K562 (cell line): ENCODE measurements at regions not wholly inside any gene's neighbourhood (a gene's known extent, or its start where the extent isn't known, plus 50 kb on each side); places are given as distances from the start of the nearest gene placed in this dataset.

ENCODE experiments used
- ATAC-seq: fragments of 200-7000 bp; cut with Tn5 transposase; 3 replicates; pipeline ENCODE4 v1.9.1; 2020; ENCODE audit warnings: moderate library complexity
- BruUV-seq: library from RNA; stranded (reverse); fragments of 400-500 nt; replicated peaks from 2 replicates; lab custom pipeline; 2021; lab: Mats Ljungman, UMichigan
- CTCF ChIA-PET: fragments of 300-600 bp; formaldehyde crosslinking; extraction: SDS; loops from one replicate; lab custom pipeline; 2021; ENCODE audit warnings: low intra/inter-chr PET ratio; lab: Yijun Ruan, JAX
- POLR2A ChIA-PET: fragments of 300-600, 350-650 bp; sonication (Branson Sonifier 250); formaldehyde crosslinking; extraction: SDS; loops from one replicate; lab custom pipeline; 2021; ENCODE audit warnings: antibody characterized with exemption, inconsistent platforms; lab: Yijun Ruan, JAX
- DNase-seq, 4 experiments: peaks; one replicate each; pipeline versions ENCODE4 v3.0.0 to v3.0.0-alpha.2; 2011 to 2018; ENCODE audit warnings: low spot score in 3 of 4, mixed read lengths in 3 of 4; ENCODE audit errors: extremely low read depth in 1 of 4
- FAIRE-seq: peaks from 2 replicates; lab custom pipeline; 2011; peaks lifted over from hg19 to GRCh38; lab: Jason Lieb, UNC
- H2AFZ ChIP-seq: 2 replicates; pipeline ENCODE4 v1.6.0; 2011; ENCODE audit warnings: low read depth, low read length, control low read depth, inconsistent platforms
- H3K27ac ChIP-seq: fragments of 200-600 bp; 3 replicates; pipeline ENCODE4 v1.8.0; 2011; ENCODE audit warnings: low read depth, mild to moderate bottlenecking, control low read depth, inconsistent platforms, low read length, moderate library complexity, mixed read lengths; ENCODE audit errors: extremely low read depth
- H3K27me3 ChIP-seq, 2 experiments: fragments of 300-600 bp in 1 of 2; 2 replicates in 1 of 2; 3 replicates in 1 of 2; pipeline versions ENCODE4 v1.6.0 to v1.8.0; 2011; ENCODE audit warnings: inconsistent platforms in 2 of 2, low read length in 2 of 2, mild to moderate bottlenecking in 1 of 2, mixed read lengths in 1 of 2, moderate library complexity in 1 of 2; ENCODE audit not compliant: control insufficient read depth in 2 of 2, insufficient read depth in 2 of 2
- H3K36me3 ChIP-seq: fragments of 300-600 bp; 3 replicates; pipeline ENCODE4 v1.8.0; 2011; ENCODE audit warnings: mild to moderate bottlenecking, low read length, inconsistent platforms; ENCODE audit not compliant: control insufficient read depth, insufficient read depth
- H3K4me1 ChIP-seq, 2 experiments: fragments of 200-600 bp in 1 of 2; replicated peaks in 1 of 2; 2 replicates in 1 of 2; 3 replicates in 1 of 2; pipeline versions ENCODE4 v1.5.1 to v1.8.0; 2011; ENCODE audit warnings: inconsistent platforms in 2 of 2, low read length in 2 of 2, mild to moderate bottlenecking in 1 of 2, mixed read lengths in 1 of 2, moderate library complexity in 1 of 2; ENCODE audit not compliant: control insufficient read depth in 2 of 2, insufficient read depth in 2 of 2
- H3K4me2 ChIP-seq: 2 replicates; pipeline ENCODE4 v1.6.1; 2011; ENCODE audit warnings: low read length, control low read depth, inconsistent platforms, mixed read lengths; ENCODE audit not compliant: insufficient read depth
- H3K4me3 ChIP-seq: fragments of 200-600 bp; sonication (generic), shearing (Covaris generic); 2 replicates; pipeline ENCODE4 v1.5.1; 2016; ENCODE audit warnings: control low read depth, inconsistent platforms
- H3K79me2 ChIP-seq: fragments of 200-600 bp; 3 replicates; pipeline ENCODE4 v1.8.0; 2011; ENCODE audit warnings: low read length, inconsistent platforms; ENCODE audit not compliant: control insufficient read depth, insufficient read depth
- H3K9ac ChIP-seq, 2 experiments: 2 replicates each; pipeline versions ENCODE4 v1.6.0 to v1.6.1; 2011; ENCODE audit warnings: low read depth in 2 of 2, low read length in 2 of 2, control low read depth in 1 of 2, inconsistent platforms in 1 of 2, mild to moderate bottlenecking in 1 of 2, mixed read lengths in 1 of 2; ENCODE audit not compliant: insufficient read depth in 1 of 2
- H3K9me1 ChIP-seq: one replicate; pipeline ENCODE4 v1.6.0; 2011; ENCODE audit warnings: inconsistent platforms, mild to moderate bottlenecking, low read length, moderate library complexity; ENCODE audit not compliant: control insufficient read depth, insufficient read depth
- H3K9me3 ChIP-seq: replicated peaks from 2 replicates; pipeline ENCODE4 v1.5.1; 2011; ENCODE audit warnings: low read depth, low read length, inconsistent platforms; ENCODE audit not compliant: control insufficient read depth, insufficient read depth
- H4K20me1 ChIP-seq: replicated peaks from 2 replicates; pipeline ENCODE4 v1.6.1; 2011; ENCODE audit warnings: low read length, inconsistent platforms, mixed read lengths; ENCODE audit not compliant: control insufficient read depth, insufficient read depth
- ATF3 ChIP-seq, 2 experiments: fragments of 450-650 bp in 1 of 2; sonication (generic) in 1 of 2; formaldehyde crosslinking in 1 of 2; IDR thresholded peaks in 1 of 2; conservative IDR thresholded peaks in 1 of 2; 2 replicates each; pipeline versions ENCODE4 v1.6.1 to v1.8.1; 2016 to 2023; ENCODE audit warnings: mild to moderate bottlenecking in 2 of 2, moderate library complexity in 2 of 2, inconsistent platforms in 1 of 2, missing genetic modification reagents in 1 of 2
- EHMT2 ChIP-seq: fragments of 450-650 bp; IDR thresholded peaks from 2 replicates; pipeline ENCODE4 v1.6.1; 2018; ENCODE audit warnings: antibody characterized with exemption
- HBP1 ChIP-seq: fragments of 450-650 bp; formaldehyde crosslinking; IDR thresholded peaks from 2 replicates; pipeline ENCODE4 v1.4.0; 2022; ENCODE audit warnings: missing genetic modification characterization
- JUN ChIP-seq, 2 experiments: sonication (generic) in 1 of 2; formaldehyde crosslinking in 1 of 2; IDR thresholded peaks; 2 replicates each; pipeline versions ENCODE4 v1.6.1 to v1.8.0; 2012 to 2022; ENCODE audit warnings: borderline replicate concordance in 2 of 2, mild to moderate bottlenecking in 2 of 2, improper control_type of control experiment in 1 of 2, low read depth in 1 of 2, low read length in 1 of 2, missing genetic modification reagents in 1 of 2
- KLF1 ChIP-seq: fragments of 450-650 bp; IDR thresholded peaks from 2 replicates; pipeline ENCODE4 v1.6.1; 2016; ENCODE audit warnings: missing genetic modification characterization, missing compliant biosample characterization
- PML ChIP-seq: IDR thresholded peaks from 2 replicates; pipeline ENCODE4 v1.6.1; 2012; ENCODE audit warnings: low read length, inconsistent platforms
- PTRF ChIP-seq: fragments of 450-650 bp; IDR thresholded peaks from 2 replicates; pipeline ENCODE4 v1.6.1; 2016; ENCODE audit warnings: mild to moderate bottlenecking, missing genetic modification characterization, missing compliant biosample characterization
- SAFB ChIP-seq: fragments of 200-400 bp; formaldehyde crosslinking; IDR thresholded peaks from 2 replicates; pipeline ENCODE4 v1.6.1; 2017; ENCODE audit warnings: low read depth, low read length, borderline replicate concordance
- SRSF1 ChIP-seq: fragments of 200-400 bp; formaldehyde crosslinking; IDR thresholded peaks from 2 replicates; pipeline ENCODE4 v1.6.1; 2017; ENCODE audit warnings: mild to moderate bottlenecking, low read depth, low read length, moderate library complexity
- TAF9B ChIP-seq: fragments of 450-650 bp; IDR thresholded peaks from 2 replicates; pipeline ENCODE4 v1.6.1; 2018; ENCODE audit warnings: mild to moderate bottlenecking; ENCODE audit not compliant: partially characterized antibody
- ZBTB26 ChIP-seq: fragments of 450-650 bp; formaldehyde crosslinking; IDR thresholded peaks from 2 replicates; pipeline ENCODE4 v1.4.0; 2022; ENCODE audit warnings: missing genetic modification characterization
- ZBTB5 ChIP-seq: fragments of 450-650 bp; IDR thresholded peaks from 2 replicates; pipeline ENCODE4 v1.6.1; 2017; ENCODE audit warnings: antibody characterized with exemption
- ZFX ChIP-seq: sonication (generic); formaldehyde crosslinking; IDR thresholded peaks from 2 replicates; pipeline ENCODE4 v1.8.0; 2022; ENCODE audit warnings: mild to moderate bottlenecking, missing genetic modification reagents, moderate library complexity
- ZNF146 ChIP-seq: IDR thresholded peaks from one replicate; pipeline ENCODE4 v1.6.1; 2018; ENCODE audit warnings: missing compliant biosample characterization; ENCODE audit not compliant: unreplicated experiment
- ZNF239 ChIP-seq: fragments of 250-450 bp; sonication (Bioruptor Pico); IDR thresholded peaks from 2 replicates; pipeline ENCODE4 v1.4.0; 2020; ENCODE audit warnings: mild to moderate bottlenecking
- ZNF764 ChIP-seq: fragments of 250-450 bp; sonication (Bioruptor Pico); IDR thresholded peaks from 2 replicates; pipeline ENCODE4 v1.4.0; 2020; ENCODE audit warnings: low read depth, mild to moderate bottlenecking, moderate library complexity
- WGBS: fragments of 100-300 bp; shearing (Covaris generic); methylation state at CpG from one replicate; pipeline ENCODE4 v1.1.6; 2016; ENCODE audit warnings: low coverage, mixed read lengths; ENCODE audit not compliant: insufficient coverage; ENCODE audit errors: missing lambda C conversion rate; 5-methylcytosine and 5-hydroxymethylcytosine counted together
- in situ Hi-C: fragments of 300-500 bp; cut with MboI; formaldehyde crosslinking; loops from 4 replicates; pipeline ENCODE4 v1.15.0; 2018; ENCODE audit warnings: inconsistent platforms, mixed read lengths
- intact Hi-C: fragments of 100-400 bp; cut with micrococcal nuclease; formaldehyde crosslinking; loops from 2 replicates; pipeline ENCODE4 v1.14.2; 2022
- TF ChIP-seq, protein P1 (sequence below): fragments of 250-450 bp; sonication (Bioruptor Pico); IDR thresholded peaks from 2 replicates; pipeline ENCODE4 v1.5.1; 2021; ENCODE audit warnings: mild to moderate bottlenecking

- Histone ChIP-seq H3K27ac (no peak overlapping the region), H3K4me3 (no peak overlapping the region), H3K27me3 (no peaks in the 10 kb centered on the region), H3K79me2 (no peaks in the 10 kb centered on the region), H3K4me1 (no peaks in the 10 kb centered on the region), H3K36me3 (no peaks in the 10 kb centered on the region), H3K9me1 (no peaks in the 10 kb centered on the region), H2AFZ (no peak overlapping the region), H3K9ac (no peak overlapping the region), H4K20me1 (no peaks in the 10 kb centered on the region), H3K4me2 (no peak overlapping the region), H3K9me3 (peaks cover 2% of the 10 kb centered on the region)
- WGBS: 11% methylated on average over 1 of the region's 1 CpG
- no TSS peak for BruUV-seq
- POLR2A ChIA-PET: no interaction called here
- in situ Hi-C loops: no loop called here
- CTCF ChIA-PET: no interaction called here
- ATAC-seq (no peak), DNase-seq (no peak), FAIRE-seq (no peak)
- intact Hi-C loops: no loop called here
- TF ChIP-seq KLF1 (tag) (no peak), ZNF764 (no peak), ZBTB5 (no peak), ZBTB26 (CRISPR knock-in tag) (no peak), PML (no peak), ATF3 (IDR thresholded peaks at IDR 0.05) (no peak), ATF3 (CRISPR knock-in tag; conservative IDR thresholded peaks at IDR 0.05) (no peak), SRSF1 (no peak), ZNF239 (no peak), JUN (IDR thresholded peaks at IDR 0.05; ENCODE audit: borderline replicate concordance, low read depth, low read length) (no peak), JUN (CRISPR knock-in tag; IDR thresholded peaks at IDR 0.05; ENCODE audit: borderline replicate concordance) (no peak), SAFB (no peak), ZNF146 (CRISPR knock-in tag) (no peak), EHMT2 (no peak), TAF9B (no peak), HBP1 (CRISPR knock-in tag) (no peak), PTRF (tag) (no peak), ZFX (no peak)
- TF ChIP-seq, protein P1, sequence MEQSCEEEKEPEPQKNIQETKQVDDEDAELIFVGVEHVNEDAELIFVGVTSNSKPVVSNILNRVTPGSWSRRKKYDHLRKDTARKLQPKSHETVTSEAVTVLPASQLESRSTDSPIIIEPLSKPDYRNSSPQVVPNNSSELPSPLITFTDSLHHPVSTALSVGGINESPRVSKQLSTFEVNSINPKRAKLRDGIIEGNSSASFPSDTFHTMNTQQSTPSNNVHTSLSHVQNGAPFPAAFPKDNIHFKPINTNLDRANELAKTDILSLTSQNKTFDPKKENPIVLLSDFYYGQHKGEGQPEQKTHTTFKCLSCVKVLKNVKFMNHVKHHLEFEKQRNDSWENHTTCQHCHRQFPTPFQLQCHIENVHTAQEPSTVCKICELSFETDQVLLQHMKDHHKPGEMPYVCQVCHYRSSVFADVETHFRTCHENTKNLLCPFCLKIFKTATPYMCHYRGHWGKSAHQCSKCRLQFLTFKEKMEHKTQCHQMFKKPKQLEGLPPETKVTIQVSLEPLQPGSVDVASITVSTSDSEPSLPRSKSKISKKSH (CRISPR knock-in tag): no peak
Measured at GRCh38 chr7:83851551-83851950, 202.6 kb upstream of the SEMA3E start.
